Pancreas (tissue), 10 donors: ENCODE measurements at regions not wholly inside any gene's neighbourhood (a gene's known extent, or its start where the extent isn't known, plus 50 kb on each side); places are given as distances from the start of the nearest gene placed in this dataset.
"Not testable (repeated sequence)": the region's sequence is repeated elsewhere in the genome, so short reads cannot be mapped to it uniquely, and the experiment has no call there.

Experiments
- ATAC-seq, 4 donors: fragments of 200-7000 bp; cut with Tn5 transposase; one replicate each; pipeline versions ENCODE4 v1.8.0 to v1.9.1; 2020; ENCODE audit warnings: mild to moderate bottlenecking in 4 of 4, moderate library complexity in 4 of 4
- DNase-seq, 6 donors: peaks; one replicate each; pipeline ENCODE4 v3.0.0-alpha.2; 2020
- FAIRE-seq: peaks from 2 replicates; lab custom pipeline; 2012; peaks lifted over from hg19 to GRCh38; lab: Jason Lieb, UNC
- H3K27ac ChIP-seq, 4 donors: fragments of 200-600 bp; sonication (generic); 1 replicate in 3 of 4; 2 replicates in 1 of 4; pipeline versions ENCODE4 v1.5.0 to v1.8.0; 2020
- H3K27me3 ChIP-seq, 4 donors: fragments of 200-600 bp; one replicate each; pipeline ENCODE4 v1.8.0; 2021
- H3K36me3 ChIP-seq, 3 donors: fragments of 200-600 bp; sonication (generic) in 1 of 3; one replicate each; pipeline versions ENCODE4 v1.5.0 to v1.8.0; 2020 to 2021
- H3K4me1 ChIP-seq, 3 donors: fragments of 200-600 bp; one replicate each; pipeline ENCODE4 v1.8.0; 2021
- H3K4me3 ChIP-seq, 4 donors: fragments of 200-600 bp; sonication (generic) in 2 of 4; one replicate each; pipeline versions ENCODE4 v1.5.0 to v1.8.0; 2020 to 2021
- H3K9me3 ChIP-seq, 4 donors: fragments of 200-600 bp; one replicate each; pipeline ENCODE4 v1.8.0; 2021
- CTCF ChIP-seq, 4 donors: fragments of 200-600 bp; sonication (generic) in 3 of 4; IDR thresholded peaks; one replicate each; pipeline versions ENCODE4 v1.5.0 to v1.8.0; 2021; ENCODE audit warnings: antibody characterized with exemption in 4 of 4
- WGBS, 2 donors: extraction: QIAGEN DNeasy Blood & Tissue Kit; methylation state at CpG; one replicate each; pipeline ENCODE4 v1.1.7; 2013; 5-methylcytosine and 5-hydroxymethylcytosine counted together
- intact Hi-C, 3 donors: fragments of 100-400 bp; cut with DNase I; formaldehyde crosslinking; loops; one replicate each; pipeline versions ENCODE4 v1.11.1 to v1.14.2; 2022
- donor health status: healthy with polysubstance abuse.
- donor health status: DM: no; HTN: no; CAD: no; lungs with moderate emphysema.
- donor health status: DM: no; HTN: no; CAD: no.
- donor health status: control.
- donor health status: control.
- donor health status: Bipolar disorder and iron deficiency.
- donor health status: DM: yes; HTN: yes; CAD: no.
- donor health status: DM: no; HTN: no; CAD: no.
- donor health status: DM: no; HTN: no; CAD: no.
- donor health status: DM: yes; HTN: yes; CAD: no.

DNA sequence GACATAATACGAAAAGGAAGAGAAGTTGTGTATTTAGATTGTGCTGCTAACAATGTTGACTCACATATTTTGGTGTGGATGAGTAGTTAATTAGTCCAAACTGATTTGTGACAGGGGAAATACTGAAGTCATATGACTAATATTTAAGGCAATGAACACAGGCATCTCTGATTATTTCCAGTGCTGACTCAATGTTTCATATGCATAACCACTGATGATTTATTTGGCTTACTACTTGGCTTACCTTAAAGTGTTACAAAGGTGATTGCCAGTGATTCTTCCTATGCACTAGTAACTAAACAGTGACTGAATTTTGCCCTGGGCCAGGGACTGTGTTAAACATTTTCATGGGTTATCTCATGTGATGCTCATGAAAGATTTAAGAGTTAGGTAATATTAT is 722.6 kb downstream of the METTL4 start:
- intact Hi-C loops, result no loop called here
- Histone ChIP-seq H3K4me1 (no peaks in the 10 kb centered on the region), H3K27me3 (no peaks in the 10 kb centered on the region), H3K27ac (no peak overlapping the region), H3K4me3 (no peak overlapping the region), H3K36me3 (no peaks in the 10 kb centered on the region), H3K9me3 (no peaks in the 10 kb centered on the region)
- ATAC-seq (no peak), FAIRE-seq (no peak), DNase-seq (no peak)
- WGBS, 2 donors, result 50 to 59% methylated on average over 1 of the region's 1 CpG
- TF ChIP-seq CTCF (IDR thresholded peaks at IDR 0.05), result no peak

GRCh38 chr18:1849386-1849785 is 721.9 kb downstream of the METTL4 start:
- ATAC-seq, result no peak
- 65 to 71% methylated on average over 6 of the region's 6 CpGs for WGBS, 2 donors
- Histone ChIP-seq H3K27ac (no peak overlapping the region), H3K4me1 (no peaks in the 10 kb centered on the region), H3K9me3 (no peaks in the 10 kb centered on the region), H3K4me3 (no peak overlapping the region), H3K27me3 (no peaks in the 10 kb centered on the region), H3K36me3 (no peaks in the 10 kb centered on the region)
- no peak for FAIRE-seq
- TF ChIP-seq CTCF (IDR thresholded peaks at IDR 0.05), result no peak
- intact Hi-C loops, result no loop called here
- DNase-seq, result no peak

DNA sequence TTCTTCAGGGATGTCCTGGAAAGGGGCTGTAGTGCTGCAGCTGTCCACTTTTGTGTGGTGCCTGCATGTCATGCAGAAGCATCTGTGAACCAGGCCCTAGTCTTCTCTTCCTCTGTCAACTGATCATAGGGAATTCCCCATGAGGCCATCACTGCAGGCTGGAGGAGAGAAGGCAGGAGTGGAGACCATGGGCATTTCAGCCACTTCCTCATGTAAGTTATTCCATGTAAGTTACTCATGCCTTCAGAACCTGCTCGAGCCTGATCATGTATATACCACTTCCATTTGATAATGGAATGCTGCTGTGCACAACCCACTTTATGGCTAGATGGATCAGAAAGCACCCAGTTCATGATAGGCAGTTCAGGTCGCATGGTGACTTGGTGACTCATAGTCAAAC is 714.0 kb downstream of the METTL4 start:
- H3K27ac ChIP-seq, H3K9me3 ChIP-seq, intact Hi-C loops, H3K27me3 ChIP-seq, H3K4me1 ChIP-seq, H3K36me3 ChIP-seq, ATAC-seq, H3K4me3 ChIP-seq, DNase-seq, FAIRE-seq: not testable (repeated sequence)
- WGBS, 2 donors, result 39 to 47% methylated on average over 2 of the region's 2 CpGs

- intact Hi-C loops, result no loop called here
- no peaks in the 10 kb centered on the region for H3K27me3 ChIP-seq
- DNase-seq (no peak), ATAC-seq (no peak), FAIRE-seq (no peak)
- H3K9me3 ChIP-seq, result no peaks in the 10 kb centered on the region
- no peak overlapping the region for H3K4me3 ChIP-seq
- no peak overlapping the region for H3K27ac ChIP-seq
- WGBS, 2 donors, result 86 to 87% methylated on average over 2 of the region's 2 CpGs
- no peak for TF ChIP-seq CTCF (IDR thresholded peaks at IDR 0.05)
- H3K36me3 ChIP-seq, result no peaks in the 10 kb centered on the region
- H3K4me1 ChIP-seq, result no peaks in the 10 kb centered on the region
These were observed 709.8 kb downstream of the METTL4 start for GRCh38 chr18:1861473-1861872.

- no peak for ATAC-seq
- Histone ChIP-seq H3K4me3 (no peak overlapping the region), H3K36me3 (no peaks in the 10 kb centered on the region), H3K27me3 (no peaks in the 10 kb centered on the region), H3K27ac (no peak overlapping the region), H3K9me3 (no peaks in the 10 kb centered on the region), H3K4me1 (no peaks in the 10 kb centered on the region)
- intact Hi-C loops, result no loop called here
- FAIRE-seq, result no peak
- no peak for DNase-seq
- no peak for TF ChIP-seq CTCF (IDR thresholded peaks at IDR 0.05)
- WGBS, 2 donors, result 72 to 79% methylated on average over 3 of the region's 3 CpGs
These were observed 705.4 kb downstream of the METTL4 start for GRCh38 chr18:1865869-1866268.

GRCh38 chr18:1872274-1872673 is 699.0 kb downstream of the METTL4 start:
- no peak for TF ChIP-seq CTCF (IDR thresholded peaks at IDR 0.05)
- H3K27ac ChIP-seq, result no peak overlapping the region
- H3K4me1 ChIP-seq, result no peaks in the 10 kb centered on the region
- H3K27me3 ChIP-seq, result no peaks in the 10 kb centered on the region
- 50 to 56% methylated on average over 2 of the region's 2 CpGs for WGBS, 2 donors
- FAIRE-seq (no peak), ATAC-seq (no peak), DNase-seq (no peak)
- no peaks in the 10 kb centered on the region for H3K36me3 ChIP-seq
- intact Hi-C loops, result no loop called here
- no peaks in the 10 kb centered on the region for H3K9me3 ChIP-seq
- no peak overlapping the region for H3K4me3 ChIP-seq
